AG04449 (cell line): ENCODE measurements at regions not wholly inside any gene's neighbourhood (a gene's known extent, or its start where the extent isn't known, plus 50 kb on each side); places are given as distances from the start of the nearest gene placed in this dataset.

ENCODE experiments used
- CTCF ChIA-PET: fragments of 350-600 bp; formaldehyde crosslinking; extraction: SDS; loops from one replicate; lab custom pipeline; 2021; ENCODE audit warnings: antibody characterized with exemption; lab: Yijun Ruan, JAX
- POLR2A ChIA-PET: fragments of 400-600, 350-600 bp; formaldehyde crosslinking; extraction: SDS; loops from one replicate; lab custom pipeline; 2020; ENCODE audit warnings: antibody characterized with exemption, inconsistent platforms; lab: Yijun Ruan, JAX
- DNase-seq: peaks from one replicate; pipeline ENCODE4 v3.0.0-alpha.2; 2010; ENCODE audit warnings: low read depth, low spot score
- H3K4me3 ChIP-seq: 2 replicates; pipeline ENCODE4 v1.5.1; 2011; ENCODE audit warnings: low read depth, mild to moderate bottlenecking, control low read depth, low read length
- TF ChIP-seq, protein P1 (sequence below): IDR thresholded peaks from one replicate; pipeline ENCODE4 v1.5.1; 2011; ENCODE audit warnings: mild to moderate bottlenecking, moderate library complexity, low read length, control low read depth, inconsistent platforms; ENCODE audit not compliant: insufficient read depth; ENCODE audit errors: missing control alignments

GRCh38 chr5:123951582-123951977, 439.6 kb downstream of the CSNK1G3 start:
- TF ChIP-seq, protein P1, sequence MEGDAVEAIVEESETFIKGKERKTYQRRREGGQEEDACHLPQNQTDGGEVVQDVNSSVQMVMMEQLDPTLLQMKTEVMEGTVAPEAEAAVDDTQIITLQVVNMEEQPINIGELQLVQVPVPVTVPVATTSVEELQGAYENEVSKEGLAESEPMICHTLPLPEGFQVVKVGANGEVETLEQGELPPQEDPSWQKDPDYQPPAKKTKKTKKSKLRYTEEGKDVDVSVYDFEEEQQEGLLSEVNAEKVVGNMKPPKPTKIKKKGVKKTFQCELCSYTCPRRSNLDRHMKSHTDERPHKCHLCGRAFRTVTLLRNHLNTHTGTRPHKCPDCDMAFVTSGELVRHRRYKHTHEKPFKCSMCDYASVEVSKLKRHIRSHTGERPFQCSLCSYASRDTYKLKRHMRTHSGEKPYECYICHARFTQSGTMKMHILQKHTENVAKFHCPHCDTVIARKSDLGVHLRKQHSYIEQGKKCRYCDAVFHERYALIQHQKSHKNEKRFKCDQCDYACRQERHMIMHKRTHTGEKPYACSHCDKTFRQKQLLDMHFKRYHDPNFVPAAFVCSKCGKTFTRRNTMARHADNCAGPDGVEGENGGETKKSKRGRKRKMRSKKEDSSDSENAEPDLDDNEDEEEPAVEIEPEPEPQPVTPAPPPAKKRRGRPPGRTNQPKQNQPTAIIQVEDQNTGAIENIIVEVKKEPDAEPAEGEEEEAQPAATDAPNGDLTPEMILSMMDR, result no peak
- no peak overlapping the region for H3K4me3 ChIP-seq
- DNase-seq, result peak; percentile 86
- POLR2A ChIA-PET, result no interaction called here
- CTCF ChIA-PET, result no interaction called here

DNA sequence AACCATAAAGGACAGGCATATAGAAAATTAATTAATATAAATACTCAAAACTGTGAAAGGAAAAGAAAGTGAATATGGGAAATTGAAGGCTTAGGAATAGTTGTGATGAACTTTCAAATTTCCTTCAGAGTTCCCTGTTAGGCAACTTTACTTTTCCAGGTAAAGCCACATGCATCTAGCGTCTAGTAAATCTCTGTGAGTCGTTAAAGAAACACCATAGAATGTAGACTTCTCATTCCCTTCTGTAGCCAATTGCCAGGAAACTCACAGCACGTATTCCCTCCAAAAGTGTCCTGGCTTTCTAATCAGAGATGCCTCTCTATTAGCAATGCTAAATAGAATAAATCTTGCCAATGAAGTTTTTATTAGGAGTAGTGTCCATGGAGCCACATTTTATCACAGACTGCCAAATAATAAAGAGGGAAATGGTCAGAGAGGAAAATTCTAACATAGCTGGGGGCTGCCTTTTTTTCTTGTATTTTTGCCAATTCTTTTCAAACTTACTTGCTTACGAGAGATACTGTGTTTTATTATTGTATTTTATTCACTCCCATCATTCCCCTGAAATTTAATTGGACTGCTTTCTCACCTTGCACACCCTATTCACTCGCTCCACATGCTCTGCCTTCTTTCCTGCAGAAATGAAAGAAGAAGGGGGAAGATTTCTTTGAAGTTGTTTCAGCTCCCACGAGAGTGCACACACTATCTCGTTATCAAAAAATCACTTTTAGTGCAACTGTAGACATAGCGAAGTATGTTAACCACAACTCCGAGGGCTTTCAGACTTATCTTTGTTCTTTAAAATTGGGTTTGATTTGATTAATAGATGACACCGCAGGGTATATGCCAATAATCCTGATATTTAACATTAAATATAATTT, 439.0 kb downstream of the CSNK1G3 start:
- H3K4me3 ChIP-seq, result no peak overlapping the region
- DNase-seq, result no peak
- TF ChIP-seq, protein P1, result no peak
- ChIA-PET POLR2A (no interaction called here), CTCF (no interaction called here)

DNA sequence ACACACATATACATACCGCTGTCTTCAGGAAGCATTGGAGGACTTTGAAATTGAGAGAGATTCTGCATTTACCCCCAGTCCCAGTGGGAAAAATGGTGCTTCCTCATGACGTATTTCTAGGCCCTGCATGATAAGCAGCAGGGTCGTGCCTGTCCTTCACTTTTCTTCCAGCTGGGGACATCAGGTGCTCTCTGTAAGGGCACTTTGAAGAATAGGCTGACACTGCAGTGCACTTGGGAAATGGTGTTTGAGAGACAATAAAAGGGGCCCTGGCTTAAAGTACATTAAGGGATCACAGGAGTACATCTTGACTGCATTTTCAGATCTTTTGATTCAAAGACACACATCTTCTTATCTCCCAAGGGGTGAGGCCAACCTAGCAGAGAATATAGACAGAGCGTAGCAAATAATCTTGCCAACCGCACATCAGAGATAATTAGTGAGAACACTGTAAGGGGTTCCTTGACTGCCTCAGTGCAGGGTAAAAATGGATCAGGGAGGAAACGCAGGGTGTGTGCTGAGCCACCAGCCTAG, 437.9 kb downstream of the CSNK1G3 start:
- no peak overlapping the region for H3K4me3 ChIP-seq
- ChIA-PET POLR2A (no interaction called here), CTCF (no interaction called here)
- TF ChIP-seq, protein P1, result no peak
- no peak for DNase-seq

GRCh38 chr5:123949043-123949804, 437.2 kb downstream of the CSNK1G3 start:
- CTCF ChIA-PET, result no interaction called here
- no peak for DNase-seq
- POLR2A ChIA-PET, result no interaction called here
- TF ChIP-seq, protein P1, result no peak
- no peak overlapping the region for H3K4me3 ChIP-seq

DNA sequence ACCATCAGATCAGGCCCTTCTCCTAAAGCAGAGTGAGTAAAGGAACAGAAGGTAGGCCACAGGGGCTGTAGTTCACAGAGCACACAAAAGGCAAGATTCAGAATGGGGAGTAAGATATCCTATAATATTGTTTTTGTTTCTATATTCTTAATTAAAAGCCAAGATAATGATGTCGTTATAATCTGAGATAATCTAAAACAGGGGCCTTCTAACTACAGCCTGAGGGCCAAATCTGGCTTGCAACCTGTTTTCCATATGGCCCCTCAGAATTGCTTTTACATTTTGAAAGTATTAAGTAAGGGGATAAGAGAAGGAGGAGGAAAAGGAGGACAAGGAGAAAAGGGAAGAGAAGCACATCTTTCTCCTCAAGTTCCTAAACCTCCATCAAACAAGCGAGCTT, 435.8 kb downstream of the CSNK1G3 start:
- DNase-seq, result no peak
- POLR2A ChIA-PET, result no interaction called here
- CTCF ChIA-PET, result interaction anchor here (1.0 kb wide), 1 partner anchor 10 kb away, joined by 3 read pairs; no protein-coding TSS in a partner anchor
- H3K4me3 ChIP-seq, result no peak overlapping the region
- TF ChIP-seq, protein P1, result no peak

DNA sequence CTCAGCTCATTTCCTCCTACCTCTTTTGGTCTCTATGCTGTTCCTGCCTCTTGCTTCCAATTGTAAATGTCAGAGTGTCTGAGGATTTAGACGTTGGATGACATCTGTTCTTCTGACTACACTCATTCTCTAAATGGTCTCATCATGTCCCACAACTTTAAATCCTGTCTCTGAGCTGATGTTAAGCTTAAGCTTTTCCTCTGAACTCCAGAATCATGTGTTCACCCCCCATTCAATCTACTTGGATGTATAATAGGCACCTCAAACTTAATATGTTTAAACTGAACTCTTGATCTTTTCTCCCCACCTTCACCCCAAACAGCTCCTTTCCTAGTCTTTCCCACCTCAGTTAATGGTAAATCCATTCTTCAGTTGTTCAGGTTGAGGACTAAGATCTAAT, 433.6 kb downstream of the CSNK1G3 start:
- no peak overlapping the region for H3K4me3 ChIP-seq
- POLR2A ChIA-PET, result no interaction called here
- CTCF ChIA-PET, result interaction anchor here (1.1 kb wide), 1 partner anchor 18 kb away, joined by 3 read pairs; no protein-coding TSS in a partner anchor
- TF ChIP-seq, protein P1, result no peak
- no peak for DNase-seq
